ENCODE measurements at regions not wholly inside any gene's neighbourhood (a gene's known extent, or its start where the extent isn't known, plus 50 kb on each side); places are given as distances from the start of the nearest gene placed in this dataset.
A peak's percentile ranks its signal among the peaks of the same experiment; 100 is the strongest.
"Not testable (repeated sequence)": the region's sequence is repeated elsewhere in the genome, so short reads cannot be mapped to it uniquely, and the experiment has no call there.

DNA sequence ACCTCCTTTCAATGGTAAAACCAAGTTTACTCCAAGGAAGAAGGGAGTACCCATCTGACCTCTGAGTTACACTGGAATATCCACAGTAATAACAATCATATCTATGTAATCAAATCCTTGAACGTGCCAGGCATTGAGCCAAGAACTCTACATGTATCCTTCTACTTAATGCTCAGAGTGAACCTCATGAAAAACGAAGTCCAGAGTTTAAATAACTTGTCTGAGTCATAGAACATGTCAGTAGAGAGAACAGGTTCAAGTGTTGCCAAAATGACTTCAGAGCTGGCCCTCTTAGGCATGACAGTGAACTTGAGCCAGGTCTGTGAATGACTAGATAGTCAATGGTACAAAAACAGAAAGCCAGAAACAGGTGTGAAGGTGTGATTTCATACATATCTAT lies 164.1 kb upstream of the ZNF618 start:
- peak in 1 of 2 experiments; percentile 23 for DNase-seq (ENCODE audit: low read depth in 1 of 2, low spot score in 1 of 2)

DNA sequence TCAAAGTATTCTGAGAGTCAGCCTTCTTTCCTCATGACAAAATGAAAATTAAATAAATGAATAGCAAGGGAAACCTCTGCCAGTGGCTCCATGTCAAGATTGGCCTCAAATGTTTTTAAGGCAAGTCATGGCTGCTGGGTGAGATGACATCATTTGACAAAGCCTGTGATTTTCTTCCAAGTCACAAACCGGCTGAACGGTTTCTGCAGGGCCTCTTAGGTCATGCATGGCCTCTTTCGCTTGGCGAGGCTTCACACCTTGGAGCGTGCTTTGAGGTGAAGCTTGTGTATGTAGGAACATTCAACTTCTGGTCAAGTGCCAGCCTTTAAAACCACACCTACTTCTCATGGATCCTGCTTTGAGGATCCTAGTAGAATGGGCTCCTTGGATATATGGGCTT lies 161.0 kb upstream of the ZNF618 start:
- no peak for TF ChIP-seq JUND (IDR thresholded peaks at IDR 0.05; ENCODE audit: low read depth)
- DNase-seq (ENCODE audit: low read depth in 1 of 2, low spot score in 1 of 2), result peak in 1 of 2 experiments; percentile 39
- in situ Hi-C loops (cut with HindIII; ENCODE audit: low pct_unique_long_range_greater_than_20kb, low sequenced_read_pairs), result no loop called here

More for the DNA sequence above, 164.1 kb upstream of the ZNF618 start:
- TF ChIP-seq JUND (IDR thresholded peaks at IDR 0.05; ENCODE audit: low read depth), result no peak
- in situ Hi-C loops (cut with HindIII; ENCODE audit: low pct_unique_long_range_greater_than_20kb, low sequenced_read_pairs), result no loop called here

DNA sequence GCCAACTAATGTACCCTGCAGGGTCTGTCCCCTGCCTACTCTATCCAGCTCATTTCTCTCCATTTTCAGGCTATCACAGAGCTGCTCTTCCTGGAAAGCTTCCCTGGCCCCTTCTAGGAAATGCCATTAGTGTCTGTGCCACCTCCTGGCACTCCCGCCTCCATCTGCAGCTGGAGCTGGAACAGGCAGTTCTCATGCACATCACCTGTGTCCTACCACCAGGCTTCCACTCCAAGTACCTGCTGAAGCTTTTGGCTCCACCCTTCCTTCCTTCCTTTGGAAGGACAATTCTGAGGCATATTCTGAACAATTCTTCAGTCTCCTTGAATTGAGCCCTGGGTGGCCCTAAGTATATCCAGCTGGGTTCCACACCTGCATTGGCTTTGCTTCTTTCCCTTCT lies 156.2 kb upstream of the ZNF618 start:
- no peak for DNase-seq (ENCODE audit: low read depth in 1 of 2, low spot score in 1 of 2)
- in situ Hi-C loops (cut with HindIII; ENCODE audit: low pct_unique_long_range_greater_than_20kb, low sequenced_read_pairs), result no loop called here
- no peak for TF ChIP-seq JUND (IDR thresholded peaks at IDR 0.05; ENCODE audit: low read depth)

DNA sequence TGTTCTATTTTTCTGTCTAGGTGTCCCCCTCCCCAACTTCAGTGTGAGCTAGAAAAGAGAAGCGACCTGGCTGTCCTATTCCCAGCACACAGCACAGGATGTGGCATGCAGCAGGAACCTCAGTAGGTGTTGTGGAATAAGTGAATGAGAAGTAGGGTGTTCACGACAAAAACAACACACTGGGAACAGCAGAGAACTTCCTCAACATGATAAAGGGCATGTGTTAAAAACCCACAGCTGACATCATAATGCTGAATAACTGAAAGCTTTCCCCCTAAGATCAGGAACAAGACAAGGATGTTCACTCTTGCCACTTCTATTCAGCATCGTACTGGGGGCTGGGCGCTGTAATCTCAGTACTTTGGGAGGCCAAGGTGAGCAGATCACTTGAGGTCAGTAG lies 155.6 kb upstream of the ZNF618 start:
- TF ChIP-seq JUND (IDR thresholded peaks at IDR 0.05; ENCODE audit: low read depth), result no peak

DNA sequence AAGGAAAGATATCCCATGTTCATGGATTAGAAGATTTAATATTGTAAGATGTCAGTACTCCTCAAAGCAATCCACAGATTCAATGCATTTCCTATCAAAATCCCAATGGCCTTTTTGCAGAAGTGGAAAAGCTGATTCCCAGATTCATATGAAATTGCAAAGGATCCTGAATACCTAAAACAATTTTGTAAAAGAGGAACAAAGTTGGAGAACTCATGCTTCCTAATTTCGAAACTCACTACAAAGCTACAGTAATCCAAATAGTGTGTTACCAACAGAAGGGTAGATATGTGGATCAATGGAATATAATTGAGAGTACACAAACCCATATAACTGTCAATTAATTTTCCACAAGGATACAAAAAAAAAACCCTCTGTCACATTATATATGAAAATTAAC lies 154.3 kb upstream of the ZNF618 start:
- in situ Hi-C loops (cut with HindIII; ENCODE audit: low pct_unique_long_range_greater_than_20kb, low sequenced_read_pairs), result no loop called here
- TF ChIP-seq JUND (IDR thresholded peaks at IDR 0.05; ENCODE audit: low read depth), result no peak
- DNase-seq (ENCODE audit: low read depth in 1 of 2, low spot score in 1 of 2), result no peak

More for the DNA sequence above, 155.6 kb upstream of the ZNF618 start:
- in situ Hi-C loops (cut with HindIII; ENCODE audit: low pct_unique_long_range_greater_than_20kb, low sequenced_read_pairs), result no loop called here
- no peak for DNase-seq (ENCODE audit: low read depth in 1 of 2, low spot score in 1 of 2)

DNA sequence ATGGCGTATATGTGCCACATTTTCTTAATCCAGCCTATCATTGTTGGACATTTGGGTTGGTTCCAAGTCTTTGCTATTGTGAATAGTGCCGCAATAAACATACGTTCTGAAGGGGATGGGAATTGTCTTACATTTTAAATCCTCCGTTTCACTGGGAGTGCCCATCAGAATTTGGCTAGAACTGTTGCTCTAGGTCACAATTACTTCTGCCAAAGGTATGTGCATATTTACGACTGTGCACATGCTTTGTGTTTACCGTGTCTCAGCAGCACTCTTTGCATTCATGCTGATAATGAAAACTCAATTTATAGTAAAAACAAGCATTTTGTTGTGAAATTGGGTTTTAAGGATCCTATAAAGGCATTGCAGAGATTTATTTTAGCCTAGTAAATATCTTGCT lies 151.9 kb upstream of the ZNF618 start:
- in situ Hi-C loops (cut with HindIII; ENCODE audit: low pct_unique_long_range_greater_than_20kb, low sequenced_read_pairs), result no loop called here
- no peak for DNase-seq (ENCODE audit: low read depth in 1 of 2, low spot score in 1 of 2)
- no peak for TF ChIP-seq JUND (IDR thresholded peaks at IDR 0.05; ENCODE audit: low read depth)

DNA sequence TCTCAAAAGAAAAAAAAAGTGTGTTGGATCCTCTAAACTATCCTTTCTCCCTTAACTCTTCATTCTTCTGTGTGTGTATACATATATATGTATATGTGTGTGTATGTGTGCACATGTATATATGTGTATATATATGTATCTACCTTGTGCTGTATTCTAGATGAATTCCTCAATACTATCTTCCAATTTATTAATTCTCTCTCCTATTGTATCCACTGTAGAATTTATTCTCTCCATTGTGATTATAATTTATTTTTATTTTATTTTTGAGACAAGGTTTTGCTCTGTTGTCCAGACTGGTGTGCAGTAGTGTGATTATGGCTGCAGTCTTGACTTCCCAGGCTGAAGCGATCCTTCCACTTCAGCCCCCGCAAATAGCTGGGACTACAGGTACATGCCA lies 147.1 kb upstream of the ZNF618 start:
- no peak for TF ChIP-seq JUND (IDR thresholded peaks at IDR 0.05; ENCODE audit: low read depth)
- DNase-seq (ENCODE audit: low read depth in 1 of 2, low spot score in 1 of 2), result no peak
- in situ Hi-C loops (cut with HindIII; ENCODE audit: low pct_unique_long_range_greater_than_20kb, low sequenced_read_pairs), result no loop called here

DNA sequence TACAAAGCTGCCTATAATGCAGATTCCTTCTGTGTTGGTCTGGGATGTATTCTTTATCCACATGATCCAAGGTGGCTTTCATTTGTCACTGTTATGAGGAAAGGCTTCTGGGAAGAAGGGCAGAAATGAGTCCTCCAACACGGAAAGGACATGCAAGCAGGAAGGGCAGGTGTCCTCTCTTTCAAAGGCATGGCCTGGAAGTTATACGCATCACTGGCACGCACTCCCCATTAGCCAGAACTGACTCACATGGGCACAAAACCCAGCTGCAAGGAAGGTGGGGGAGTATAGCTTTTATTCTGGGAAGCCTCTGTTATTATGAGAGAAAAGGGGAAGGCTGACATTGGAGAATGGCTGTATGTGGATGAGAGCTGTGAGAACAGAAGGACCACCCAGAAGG lies 141.3 kb upstream of the ZNF618 start:
- in situ Hi-C loops (cut with HindIII; ENCODE audit: low pct_unique_long_range_greater_than_20kb, low sequenced_read_pairs), result no loop called here
- TF ChIP-seq JUND (IDR thresholded peaks at IDR 0.05; ENCODE audit: low read depth), result no peak
- no peak for DNase-seq (ENCODE audit: low read depth in 1 of 2, low spot score in 1 of 2)

DNA sequence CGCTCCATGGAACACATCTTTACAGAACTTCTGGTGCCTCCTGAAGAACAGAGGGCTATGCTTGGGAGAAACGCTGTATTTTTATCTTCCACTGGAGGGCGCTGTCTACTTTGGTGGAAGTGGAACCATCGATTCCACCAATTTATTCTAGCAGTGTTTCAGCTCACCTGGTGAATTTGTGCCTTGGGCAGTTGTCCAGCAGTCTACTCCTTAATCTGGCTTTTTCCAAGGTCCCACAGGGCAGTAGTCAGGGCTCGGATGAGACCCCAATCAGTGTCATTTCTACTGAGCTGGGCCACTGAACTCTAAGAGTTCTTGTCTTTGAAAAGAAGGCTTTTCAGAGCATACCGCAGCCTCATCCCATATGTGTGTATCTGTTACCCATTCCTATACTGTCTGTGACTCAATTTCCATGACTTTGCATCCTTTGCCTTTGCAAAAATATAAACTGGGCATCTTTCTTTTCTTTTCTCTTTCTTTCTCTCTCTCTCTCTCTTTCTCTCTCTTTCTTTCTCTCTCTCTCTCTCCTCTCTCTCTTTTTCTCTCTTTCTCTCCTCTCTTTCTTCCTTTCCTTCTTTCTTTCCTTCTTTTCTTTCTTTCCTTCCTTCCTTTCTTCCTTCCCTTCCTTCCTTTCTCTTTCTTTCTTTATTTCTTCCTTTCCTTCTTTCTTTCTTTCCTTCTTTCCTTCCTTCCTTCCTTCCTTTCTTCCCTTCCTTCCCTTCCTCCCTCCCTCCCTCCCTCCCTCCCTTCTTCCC lies 138.4 kb upstream of the ZNF618 start:
- DNase-seq (ENCODE audit: low read depth in 1 of 2, low spot score in 1 of 2), result peak; percentile 42 to 82
- TF ChIP-seq JUND (IDR thresholded peaks at IDR 0.05; ENCODE audit: low read depth), result no peak
- in situ Hi-C loops (cut with HindIII; ENCODE audit: low pct_unique_long_range_greater_than_20kb, low sequenced_read_pairs), result no loop called here

DNA sequence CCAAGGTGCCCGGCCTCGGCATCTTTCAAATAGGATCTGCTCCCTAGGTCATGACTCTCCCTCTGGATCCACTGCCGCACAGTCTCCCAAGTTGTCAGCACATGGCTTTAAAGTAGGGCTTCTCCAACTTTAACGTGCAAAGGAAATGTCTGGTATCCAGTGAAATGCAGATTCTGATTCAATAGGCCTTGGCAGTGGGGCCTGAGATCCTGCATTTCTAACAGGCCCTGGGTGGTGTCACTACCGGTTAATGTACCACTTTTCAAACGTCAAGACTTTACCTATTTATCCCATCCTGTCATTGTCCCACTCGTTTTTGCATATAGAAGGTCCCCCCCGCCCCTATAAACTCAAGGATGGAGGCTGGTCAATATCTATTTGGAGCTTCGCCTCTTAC lies 137.6 kb upstream of the ZNF618 start:
- no peak for DNase-seq (ENCODE audit: low read depth in 1 of 2, low spot score in 1 of 2)
- no peak for TF ChIP-seq JUND (IDR thresholded peaks at IDR 0.05; ENCODE audit: low read depth)
- in situ Hi-C loops (cut with HindIII; ENCODE audit: low pct_unique_long_range_greater_than_20kb, low sequenced_read_pairs), result no loop called here

DNA sequence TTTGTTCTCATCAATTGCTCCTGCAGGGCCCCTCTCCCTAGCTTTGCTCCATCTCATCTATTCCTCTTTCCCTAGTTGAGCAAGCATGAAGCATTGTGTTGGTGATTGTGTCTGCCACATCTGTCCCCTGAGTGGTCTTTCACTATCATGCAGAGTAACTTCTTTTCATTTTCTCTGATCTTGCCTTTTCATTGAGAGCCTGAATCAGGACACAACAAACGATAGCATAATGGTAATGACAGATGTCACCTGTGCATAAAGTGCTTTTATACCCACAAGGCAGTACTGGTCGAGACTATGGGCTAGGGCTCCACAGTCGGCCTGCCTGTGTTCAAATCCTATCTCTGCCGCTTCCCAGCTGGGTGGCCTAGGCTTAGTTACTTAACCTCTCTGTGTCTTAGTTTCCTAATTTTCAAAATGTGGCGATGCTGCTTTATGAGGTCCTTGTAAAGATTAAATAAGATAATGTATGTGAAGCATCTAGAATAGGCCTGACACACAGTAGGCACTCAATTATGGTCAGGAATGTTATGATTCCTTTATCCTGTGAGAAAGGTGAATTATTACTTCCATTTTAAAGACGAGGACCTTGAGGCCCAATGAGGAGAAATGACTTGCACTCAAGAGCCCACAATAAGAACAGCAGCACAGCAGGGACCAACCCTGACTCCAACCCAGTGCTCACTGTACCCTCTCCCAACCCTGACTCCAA lies 137.1 kb upstream of the ZNF618 start:
- no peak for TF ChIP-seq JUND (IDR thresholded peaks at IDR 0.05; ENCODE audit: low read depth)
- peak in 1 of 2 experiments; percentile 10 for DNase-seq (ENCODE audit: low read depth in 1 of 2, low spot score in 1 of 2)
- in situ Hi-C loops (cut with HindIII; ENCODE audit: low pct_unique_long_range_greater_than_20kb, low sequenced_read_pairs), result no loop called here

DNA sequence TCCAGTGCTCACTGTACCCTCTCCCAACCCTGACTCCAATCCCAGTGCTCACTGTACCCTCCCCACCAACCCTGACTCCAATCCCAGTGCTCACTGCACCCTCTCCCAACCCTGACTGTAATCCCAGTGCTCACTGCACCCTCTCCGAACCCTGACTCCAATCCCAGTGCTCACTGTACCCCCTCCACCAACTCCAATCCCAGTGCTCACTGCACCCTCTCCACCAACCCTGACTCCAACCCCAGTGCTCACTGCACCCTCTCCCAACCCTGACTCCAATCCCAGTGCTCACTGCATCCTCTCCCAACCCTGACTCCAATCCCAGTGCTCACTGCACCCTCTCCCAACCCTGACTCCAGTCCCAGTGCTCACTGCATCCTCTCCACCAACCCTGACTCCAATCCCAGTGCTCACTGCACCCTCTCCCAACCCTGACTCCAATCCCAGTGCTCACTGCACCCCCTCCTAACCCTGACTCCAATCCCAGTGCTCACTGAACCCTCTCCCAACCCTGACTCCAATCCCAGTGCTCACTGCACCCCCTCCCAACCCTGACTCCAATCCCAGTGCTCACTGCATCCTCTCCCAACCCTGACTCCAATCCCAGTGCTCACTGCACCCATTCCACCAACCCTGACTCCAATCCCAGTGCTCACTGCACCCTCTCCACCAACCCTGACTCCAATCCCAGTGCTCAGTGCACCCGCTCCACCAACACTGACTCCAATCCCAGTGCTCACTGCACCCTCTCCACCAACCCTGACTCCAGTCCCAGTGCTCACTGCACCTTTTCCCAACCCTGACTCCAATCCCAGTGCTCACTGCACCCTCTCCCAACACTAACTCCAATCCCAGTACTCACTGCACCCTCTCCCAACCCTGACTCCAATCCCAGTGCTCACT lies 136.3 kb upstream of the ZNF618 start:
- DNase-seq (ENCODE audit: low read depth in 1 of 2, low spot score in 1 of 2); in situ Hi-C loops (cut with HindIII; ENCODE audit: low pct_unique_long_range_greater_than_20kb, low sequenced_read_pairs): not testable (repeated sequence)

DNA sequence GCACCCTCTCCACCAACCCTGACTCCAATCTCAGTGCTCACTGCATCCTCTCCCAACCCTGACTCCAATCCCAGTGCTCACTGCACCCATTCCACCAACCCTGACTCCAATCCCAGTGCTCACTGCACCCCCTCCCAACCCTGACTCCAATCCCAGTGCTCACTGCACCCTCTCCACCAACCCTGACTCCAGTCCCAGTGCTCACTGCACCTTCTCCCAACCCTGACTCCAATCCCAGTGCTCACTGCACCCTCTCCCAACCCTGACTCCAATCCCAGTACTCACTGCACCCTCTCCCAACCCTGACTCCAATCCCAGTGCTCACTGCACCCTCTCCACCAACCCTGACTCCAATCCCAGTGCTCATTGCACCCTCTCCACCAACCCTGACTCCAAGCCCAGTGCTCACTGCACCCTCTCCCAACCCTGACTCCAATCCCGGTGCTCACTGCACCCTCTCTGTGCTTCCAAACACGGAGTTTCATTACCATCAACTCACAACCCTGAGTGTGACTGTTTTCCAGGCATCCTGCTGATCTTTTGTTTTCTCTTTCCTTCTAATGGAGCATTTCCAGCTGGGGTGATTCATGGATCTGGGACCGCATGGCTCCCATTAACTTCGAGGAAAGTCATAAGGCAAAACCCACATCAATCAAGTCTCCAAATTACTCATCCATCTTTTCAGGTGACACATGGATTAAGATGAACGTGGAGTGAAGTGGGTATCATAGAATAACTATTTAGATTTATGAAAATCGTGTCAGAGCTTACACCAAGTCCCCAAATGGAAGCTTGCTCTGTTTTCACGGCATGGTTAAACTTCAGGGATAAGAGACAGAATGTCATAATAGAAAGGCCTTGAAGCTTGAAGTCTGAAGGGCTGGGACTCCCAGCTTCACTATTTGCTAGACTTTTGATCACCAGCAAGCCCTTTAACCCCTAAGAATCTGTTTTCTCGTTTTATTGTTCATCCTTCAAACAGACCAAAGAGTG lies 135.3 kb upstream of the ZNF618 start:
- DNase-seq (ENCODE audit: low read depth in 1 of 2, low spot score in 1 of 2); in situ Hi-C loops (cut with HindIII; ENCODE audit: low pct_unique_long_range_greater_than_20kb, low sequenced_read_pairs): not testable (repeated sequence)
